KG1 (cell line): ENCODE measurements at regions not wholly inside any gene's neighbourhood (a gene's known extent, or its start where the extent isn't known, plus 50 kb on each side); places are given as distances from the start of the nearest gene placed in this dataset.
"Not testable (repeated sequence)": the region's sequence is repeated elsewhere in the genome, so short reads cannot be mapped to it uniquely, and the experiment has no call there.

Experiments
- DNase-seq: peaks from one replicate; lab custom pipeline; 2025; lab: John Stamatoyannopoulos, UW

DNA sequence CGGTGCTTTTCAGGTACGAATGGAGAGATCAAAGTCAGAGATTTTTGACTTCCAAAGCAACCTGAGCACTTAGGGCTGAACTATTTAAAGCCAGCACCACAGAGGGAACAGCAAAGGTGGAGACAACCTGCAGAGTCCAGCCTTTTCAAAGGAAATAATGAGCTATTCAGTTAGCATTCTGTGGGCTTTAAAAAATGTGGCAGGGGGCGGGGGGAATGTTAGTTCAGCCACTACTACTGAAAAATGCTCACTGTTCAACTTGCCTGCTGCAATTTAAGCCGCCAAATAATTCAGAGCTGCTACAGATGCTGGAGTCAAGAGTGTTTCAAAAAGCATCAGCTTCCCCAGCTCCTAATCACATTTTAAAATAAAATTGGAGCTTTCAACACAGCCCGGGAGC lies 473.3 kb upstream of the PLXNA2 start:
- DNase-seq = no peak

DNA sequence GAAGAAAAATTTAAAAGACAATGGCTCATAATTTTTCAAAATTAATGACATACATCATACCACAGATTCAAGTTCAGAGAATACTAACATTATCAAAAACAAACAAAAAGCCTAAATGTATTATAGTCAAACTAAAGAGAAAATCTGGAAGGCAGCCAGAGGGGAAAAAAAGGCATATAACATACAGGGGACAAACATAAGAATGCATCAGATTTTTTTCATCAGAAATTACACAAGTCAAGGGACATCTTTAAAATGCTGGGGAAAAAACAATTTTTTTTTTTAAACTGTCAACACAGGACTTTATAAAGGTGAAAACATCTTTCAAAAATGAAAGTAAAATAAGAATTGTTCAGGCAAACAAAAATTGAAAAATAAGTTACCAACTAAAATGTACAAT lies 478.4 kb upstream of the PLXNA2 start:
- no peak for DNase-seq

DNA sequence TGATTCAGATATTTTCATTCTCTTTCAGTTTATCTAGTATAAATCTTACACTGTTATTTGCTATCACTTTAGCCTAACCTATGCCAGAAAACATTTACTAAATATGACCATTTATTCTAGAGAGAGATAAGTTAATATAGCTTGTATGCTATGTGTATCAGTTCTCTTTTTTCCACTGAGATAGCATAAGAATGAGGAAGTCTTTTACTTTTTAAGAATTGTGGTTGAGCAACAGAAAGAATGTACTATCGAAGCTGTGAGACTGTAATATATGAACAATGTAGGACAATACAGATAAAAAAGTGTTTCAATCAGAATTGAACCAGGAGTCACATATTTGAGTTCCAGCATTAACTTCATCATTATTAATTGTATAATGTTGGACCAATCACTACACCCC lies 479.9 kb upstream of the PLXNA2 start:
- DNase-seq = no peak

GRCh38 chr1:208728815-208729214 lies 484.6 kb upstream of the PLXNA2 start:
- no peak for DNase-seq

- no peak for DNase-seq
These were observed 488.0 kb upstream of the PLXNA2 start for GRCh38 chr1:208731981-208732821.

- no peak for DNase-seq
These were observed 493.0 kb upstream of the PLXNA2 start for GRCh38 chr1:208737161-208737560.

DNA sequence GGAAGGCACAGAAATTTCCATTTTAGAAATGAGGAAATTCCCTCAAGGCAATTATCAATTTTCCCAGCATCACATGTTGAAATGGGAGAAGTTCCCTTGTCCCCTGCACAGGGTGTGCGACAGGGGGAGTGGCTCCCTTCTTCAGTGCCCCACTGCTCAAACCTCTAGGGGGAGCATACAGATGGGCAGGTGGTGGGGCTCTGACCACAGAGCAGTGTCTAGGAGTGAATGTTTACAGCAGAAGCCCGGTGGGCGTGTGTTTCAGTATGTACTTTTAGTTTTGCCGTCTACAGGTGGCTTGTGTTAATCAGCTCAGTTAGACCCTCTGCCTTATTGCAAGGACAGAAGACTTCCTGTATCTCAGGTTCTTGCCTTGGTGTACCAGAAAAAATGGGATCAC lies 493.7 kb upstream of the PLXNA2 start:
- no peak for DNase-seq

GRCh38 chr1:208739636-208740035 lies 495.5 kb upstream of the PLXNA2 start:
- not testable (repeated sequence) for DNase-seq

- DNase-seq = no peak
These were observed 497.1 kb upstream of the PLXNA2 start for GRCh38 chr1:208741296-208741695.

- DNase-seq = no peak
These were observed 499.2 kb upstream of the PLXNA2 start for GRCh38 chr1:208743361-208743760.

DNA sequence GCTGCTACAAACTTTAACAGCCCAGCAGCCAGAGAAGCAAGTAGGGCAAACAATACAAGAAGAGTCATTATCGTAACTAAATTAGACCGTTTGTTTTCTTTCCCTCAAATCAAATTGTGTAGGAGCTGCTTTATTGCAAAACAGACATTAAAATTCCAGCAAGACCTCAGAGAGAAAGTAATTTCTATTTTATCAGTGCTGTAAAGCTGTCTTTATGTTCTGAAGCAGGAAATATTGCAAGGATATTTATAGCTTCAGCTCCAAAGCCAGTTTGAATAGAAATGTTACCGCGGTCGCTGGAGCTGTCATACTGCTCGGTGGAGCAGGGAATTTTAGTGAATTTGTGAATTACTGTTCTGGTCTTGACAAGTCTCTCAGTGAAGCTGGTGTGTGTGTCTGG lies 503.8 kb upstream of the PLXNA2 start:
- no peak for DNase-seq

GRCh38 chr1:208748387-208749165 lies 504.4 kb upstream of the PLXNA2 start:
- DNase-seq = no peak

DNA sequence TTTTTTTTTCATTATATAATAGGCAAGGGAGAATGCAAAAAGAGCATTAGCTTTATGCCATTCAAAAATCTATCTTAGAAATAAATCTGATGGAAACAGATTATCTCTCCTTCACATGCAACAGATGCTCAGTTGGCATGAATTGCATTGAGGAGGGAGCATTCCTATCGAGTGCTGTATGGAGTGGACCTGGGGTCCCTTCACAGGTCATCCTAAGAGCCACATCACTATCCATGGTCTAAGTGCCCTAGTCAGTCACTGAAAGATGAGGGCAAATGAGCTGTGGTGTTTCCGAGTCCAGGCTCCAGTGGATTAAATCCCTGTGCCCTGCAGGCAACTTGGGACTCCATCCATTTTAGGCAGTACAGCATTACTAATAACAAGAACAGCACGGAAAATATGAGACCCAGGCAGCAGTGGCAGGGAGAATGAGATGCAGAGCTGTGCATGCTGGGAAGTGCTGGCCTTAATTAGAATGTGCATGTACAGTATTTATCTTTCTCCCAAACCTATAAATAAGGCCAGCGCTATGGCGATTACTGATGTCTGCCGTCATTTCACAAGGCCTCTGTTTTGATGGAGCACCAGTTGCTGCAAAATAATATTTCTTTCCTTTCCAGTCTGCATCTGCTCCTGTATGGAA lies 512.3 kb upstream of the PLXNA2 start:
- no peak for DNase-seq

- no peak for DNase-seq
These were observed 513.7 kb upstream of the PLXNA2 start for GRCh38 chr1:208757846-208758245.

- no peak for DNase-seq
These were observed 515.1 kb upstream of the PLXNA2 start for GRCh38 chr1:208759255-208759654.

DNA sequence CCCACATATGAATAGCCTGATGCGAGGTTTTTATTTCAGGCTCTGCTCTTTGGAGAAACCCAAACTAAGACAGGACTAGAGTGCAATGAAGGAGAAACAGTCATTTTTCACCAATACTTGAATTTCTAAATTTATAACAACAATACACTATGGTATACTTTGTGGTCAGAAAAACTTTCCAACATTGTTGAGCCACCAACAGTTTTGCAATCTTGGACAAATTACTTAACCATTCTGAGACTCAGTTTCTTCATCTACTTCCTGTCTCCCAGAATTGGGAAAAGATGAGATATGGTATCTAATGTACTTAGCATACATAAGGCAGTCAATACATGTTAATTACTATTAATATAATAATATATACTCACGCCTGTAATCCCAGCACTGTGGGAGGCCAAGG lies 519.8 kb upstream of the PLXNA2 start:
- no peak for DNase-seq

GRCh38 chr1:208766832-208767231 lies 522.6 kb upstream of the PLXNA2 start:
- DNase-seq = no peak

- no peak for DNase-seq
These were observed 523.6 kb upstream of the PLXNA2 start for GRCh38 chr1:208767816-208768215.

GRCh38 chr1:208772891-208773290 lies 528.7 kb upstream of the PLXNA2 start:
- no peak for DNase-seq

GRCh38 chr1:208775841-208776240 lies 531.7 kb upstream of the PLXNA2 start:
- no peak for DNase-seq

DNA sequence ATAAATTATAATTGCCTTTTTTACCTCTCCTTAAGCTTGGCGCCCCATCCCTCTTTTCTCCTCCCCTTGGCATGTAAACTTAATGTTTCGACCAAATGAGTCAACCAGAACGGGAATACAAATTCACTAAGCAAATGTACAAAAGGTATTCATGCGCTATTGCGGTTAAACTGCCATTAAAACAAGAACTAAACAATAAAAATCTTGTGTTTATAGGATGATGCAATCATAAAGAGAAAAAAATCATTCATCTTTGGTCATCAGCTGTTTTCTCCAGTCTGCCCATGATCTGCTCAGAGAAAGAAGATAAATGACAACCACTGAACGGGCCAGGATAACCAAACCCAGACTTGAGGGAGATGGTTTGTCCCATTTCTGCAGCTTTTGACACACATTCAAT lies 534.2 kb upstream of the PLXNA2 start:
- no peak for DNase-seq

DNA sequence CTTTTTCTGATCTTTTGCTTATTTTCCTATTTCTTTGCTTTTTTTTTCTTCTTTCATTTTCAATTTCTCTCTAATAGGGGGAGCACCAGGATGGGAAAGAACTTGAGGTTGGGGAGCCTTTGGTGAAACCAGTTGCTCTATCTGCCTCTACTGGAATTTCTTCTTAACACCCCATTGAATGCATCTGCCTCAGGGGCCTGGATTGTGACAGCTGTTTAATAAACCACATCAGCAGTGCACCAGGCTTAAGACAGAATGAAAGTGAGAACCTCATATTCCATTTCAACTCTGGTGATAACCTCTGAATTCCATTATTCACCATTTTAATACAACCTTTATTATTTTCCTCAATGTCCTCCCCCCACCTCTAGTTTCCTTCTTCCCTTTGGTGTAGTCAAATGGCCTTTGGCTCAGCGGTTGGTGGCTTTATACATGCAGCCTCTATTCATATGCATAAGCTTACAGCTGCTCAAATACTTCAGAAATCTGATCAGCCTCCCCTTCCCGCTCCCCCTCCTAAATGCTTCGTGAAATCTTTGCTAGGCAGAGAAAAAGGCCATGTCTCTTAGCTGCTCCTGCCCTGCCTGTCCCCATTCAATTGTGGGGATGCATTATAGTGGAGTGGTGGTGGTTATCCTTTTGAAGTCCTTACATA lies 537.3 kb upstream of the PLXNA2 start:
- DNase-seq = no peak
